GM10248 (cell line): ENCODE measurements at regions not wholly inside any gene's neighbourhood (a gene's known extent, or its start where the extent isn't known, plus 50 kb on each side); places are given as distances from the start of the nearest gene placed in this dataset.

Source experiments
- CTCF ChIA-PET: fragments of 300-600 bp; sonication (Branson Sonifier 250); formaldehyde crosslinking; extraction: SDS; loops from one replicate; lab custom pipeline; 2021; ENCODE audit warnings: antibody characterized with exemption; lab: Yijun Ruan, JAX
- POLR2A ChIA-PET: fragments of 350-650 bp; sonication (Branson Sonifier 250); formaldehyde crosslinking; extraction: SDS; loops from one replicate; lab custom pipeline; 2020; ENCODE audit warnings: antibody characterized with exemption; lab: Yijun Ruan, JAX
- DNase-seq: peaks from one replicate; pipeline ENCODE4 v3.0.0; 2012; ENCODE audit errors: extremely low spot score
- CTCF ChIP-seq: IDR thresholded peaks from 2 replicates; pipeline ENCODE4 v1.5.1; 2012; ENCODE audit warnings: mild to moderate bottlenecking, low read depth; ENCODE audit errors: extremely low read depth, missing control alignments, control extremely low read depth

- ChIA-PET CTCF (interaction anchor here (1.9 kb wide), 1 partner anchor 184 kb away, joined by 4 read pairs; no protein-coding TSS in a partner anchor), POLR2A (no interaction called here)
Measured at GRCh38 chr13:47146136-47146535, 249.3 kb upstream of the HTR2A start.

GRCh38 chr13:47144782-47145181 is 247.9 kb upstream of the HTR2A start:
- TF ChIP-seq CTCF: no peak
- CTCF ChIA-PET: no interaction called here

More at GRCh38 chr13:47146136-47146535, 249.3 kb upstream of the HTR2A start:
- no peak for TF ChIP-seq CTCF
- no peak for DNase-seq

GRCh38 chr13:47142105-47142504 is 245.3 kb upstream of the HTR2A start:
- ChIA-PET CTCF (no interaction called here), POLR2A (no interaction called here)
- no peak for DNase-seq
- TF ChIP-seq CTCF: no peak

More at GRCh38 chr13:47144782-47145181, 247.9 kb upstream of the HTR2A start:
- POLR2A ChIA-PET: no interaction called here
- DNase-seq: no peak

- no peak for DNase-seq
- ChIA-PET CTCF (no interaction called here), POLR2A (no interaction called here)
- no peak for TF ChIP-seq CTCF
Measured at GRCh38 chr13:47139519-47139918, 242.7 kb upstream of the HTR2A start.

GRCh38 chr13:47136504-47136941 is 239.7 kb upstream of the HTR2A start:
- ChIA-PET POLR2A (no interaction called here), CTCF (interaction anchor here (1.6 kb wide), 1 partner anchor 12 kb away, joined by 4 read pairs; no protein-coding TSS in a partner anchor)
- DNase-seq: no peak
- TF ChIP-seq CTCF: no peak

GRCh38 chr13:47135800-47136503 is 239.1 kb upstream of the HTR2A start:
- POLR2A ChIA-PET: no interaction called here
- no peak for DNase-seq
- no peak for TF ChIP-seq CTCF
- CTCF ChIA-PET: interaction anchor here (1.6 kb wide), 1 partner anchor 11 kb away, joined by 4 read pairs; no protein-coding TSS in a partner anchor
